ENCODE measurements at regions not wholly inside any gene's neighbourhood (a gene's known extent, or its start where the extent isn't known, plus 50 kb on each side); places are given as distances from the start of the nearest gene placed in this dataset.
"Not testable (repeated sequence)": the region's sequence is repeated elsewhere in the genome, so short reads cannot be mapped to it uniquely, and the experiment has no call there.

GRCh38 chr12:14072987-14073386 is 91.6 kb upstream of the GRIN2B start:
- DNase-seq, result no peak
- no peak overlapping the region for H3K4me3 ChIP-seq
- H3K27ac ChIP-seq, result no peak overlapping the region
- H3K9me3 ChIP-seq, result peaks cover 7% of the 10 kb centered on the region
- H3K27me3 ChIP-seq (ENCODE audit: insufficient read depth in 3 of 3, low read length in 2 of 3), result no peaks in the 10 kb centered on the region
- TF ChIP-seq CTCF (IDR thresholded peaks at IDR 0.05), result no peak
- no peak for ATAC-seq
- H3K4me1 ChIP-seq, result no peaks in the 10 kb centered on the region
- 11 to 17% (median 13%) methylated on average over 1 of the region's 1 CpG for WGBS, 3 donors
- H3K36me3 ChIP-seq (ENCODE audit: insufficient read depth in 1 of 2, low read depth in 1 of 2), result no peaks in the 10 kb centered on the region
- intact Hi-C loops (cut with DNase I), result no loop called here

- no peaks in the 10 kb centered on the region for H3K27me3 ChIP-seq (ENCODE audit: insufficient read depth in 3 of 3, low read length in 2 of 3)
- intact Hi-C loops (cut with DNase I), result no loop called here
- WGBS, 3 donors, result 65 to 81% (median 71%) methylated on average over 2 of the region's 2 CpGs
- ATAC-seq (no peak), DNase-seq (no peak)
- TF ChIP-seq CTCF (IDR thresholded peaks at IDR 0.05), result no peak
- H3K36me3 ChIP-seq (ENCODE audit: insufficient read depth in 1 of 2, low read depth in 1 of 2), result no peaks in the 10 kb centered on the region
- H3K27ac ChIP-seq, result no peak overlapping the region
- peaks cover 7% of the 10 kb centered on the region for H3K9me3 ChIP-seq
- no peaks in the 10 kb centered on the region for H3K4me1 ChIP-seq
- H3K4me3 ChIP-seq, result no peak overlapping the region
Measured at GRCh38 chr12:14075797-14076393, 94.5 kb upstream of the GRIN2B start.

- no peak for TF ChIP-seq CTCF (IDR thresholded peaks at IDR 0.05)
- ATAC-seq (no peak), DNase-seq (no peak)
- Histone ChIP-seq H3K4me1 (no peaks in the 10 kb centered on the region), H3K9me3 (peaks cover 7% of the 10 kb centered on the region), H3K4me3 (no peak overlapping the region), H3K27ac (no peak overlapping the region), H3K27me3 (ENCODE audit: insufficient read depth in 3 of 3, low read length in 2 of 3) (no peaks in the 10 kb centered on the region), H3K36me3 (ENCODE audit: insufficient read depth in 1 of 2, low read depth in 1 of 2) (no peaks in the 10 kb centered on the region)
- intact Hi-C loops (cut with DNase I), result no loop called here
- 95 to 96% (median 95%) methylated on average over 1 of the region's 1 CpG for whole genome bisulfite sequencing, 3 donors
Measured at GRCh38 chr12:14076538-14076937, 95.1 kb upstream of the GRIN2B start.

- TF ChIP-seq CTCF (IDR thresholded peaks at IDR 0.05), result no peak
- Histone ChIP-seq H3K4me3 (no peak overlapping the region), H3K36me3 (ENCODE audit: insufficient read depth in 1 of 2, low read depth in 1 of 2) (no peaks in the 10 kb centered on the region), H3K4me1 (no peaks in the 10 kb centered on the region), H3K9me3 (no peaks in the 10 kb centered on the region), H3K27ac (no peak overlapping the region), H3K27me3 (ENCODE audit: insufficient read depth in 3 of 3, low read length in 2 of 3) (no peaks in the 10 kb centered on the region)
- DNase-seq (no peak), ATAC-seq (no peak)
- intact Hi-C loops (cut with DNase I), result no loop called here
Measured at GRCh38 chr12:14086838-14087237, 105.4 kb upstream of the GRIN2B start.

- DNase-seq (no peak), ATAC-seq (no peak)
- intact Hi-C loops (cut with DNase I), result no loop called here
- 64 to 75% (median 69%) methylated on average over 3 of the region's 3 CpGs for WGBS, 3 donors
- H3K4me1 ChIP-seq, result no peaks in the 10 kb centered on the region
- H3K36me3 ChIP-seq (ENCODE audit: insufficient read depth in 1 of 2, low read depth in 1 of 2), result no peaks in the 10 kb centered on the region
- no peak overlapping the region for H3K27ac ChIP-seq
- TF ChIP-seq CTCF (IDR thresholded peaks at IDR 0.05), result no peak
- H3K9me3 ChIP-seq, result no peaks in the 10 kb centered on the region
- no peak overlapping the region for H3K4me3 ChIP-seq
- H3K27me3 ChIP-seq (ENCODE audit: insufficient read depth in 3 of 3, low read length in 2 of 3), result no peaks in the 10 kb centered on the region
Measured at GRCh38 chr12:14099994-14100393, 118.6 kb upstream of the GRIN2B start.

- H3K36me3 ChIP-seq (ENCODE audit: insufficient read depth in 1 of 2, low read depth in 1 of 2); DNase-seq; H3K4me3 ChIP-seq; ATAC-seq; intact Hi-C loops (cut with DNase I); H3K27ac ChIP-seq; H3K9me3 ChIP-seq; H3K27me3 ChIP-seq (ENCODE audit: insufficient read depth in 3 of 3, low read length in 2 of 3); H3K4me1 ChIP-seq: not testable (repeated sequence)
- WGBS, 3 donors, result 82 to 90% (median 82%) methylated on average over 1 of the region's 1 CpG
Measured at GRCh38 chr12:14101556-14101955, 120.2 kb upstream of the GRIN2B start.
